Trophoblast cell (in vitro differentiated cells and primary cell): ENCODE measurements at regions not wholly inside any gene's neighbourhood (a gene's known extent, or its start where the extent isn't known, plus 50 kb on each side); places are given as distances from the start of the nearest gene placed in this dataset.

Experiments
- DNase-seq, 2 donors: peaks; one replicate each; pipeline ENCODE4 v3.0.0-alpha.2; 2016
- H2AFZ ChIP-seq: 2 replicates; pipeline ENCODE4 v1.6.1; 2013; ENCODE audit warnings: low read length, moderate library complexity, mild to moderate bottlenecking; ENCODE audit not compliant: insufficient read depth, poor library complexity
- H2AK5ac ChIP-seq: 2 replicates; pipeline ENCODE4 v1.6.1; 2013; ENCODE audit warnings: mild to moderate bottlenecking, low read length
- H2BK120ac ChIP-seq: 2 replicates; pipeline ENCODE4 v1.6.1; 2013; ENCODE audit warnings: low read length, mild to moderate bottlenecking, moderate library complexity; ENCODE audit not compliant: insufficient read depth, poor library complexity
- H2BK12ac ChIP-seq: 2 replicates; pipeline ENCODE4 v1.6.1; 2013; ENCODE audit warnings: mild to moderate bottlenecking, low read length, moderate library complexity
- H2BK5ac ChIP-seq: 2 replicates; pipeline ENCODE4 v1.6.1; 2013; ENCODE audit warnings: low read length, low read depth, moderate library complexity, mild to moderate bottlenecking; ENCODE audit not compliant: poor library complexity
- H3K14ac ChIP-seq: 2 replicates; pipeline ENCODE4 v1.6.1; 2013; ENCODE audit warnings: mild to moderate bottlenecking, low read length
- H3K18ac ChIP-seq: 2 replicates; pipeline ENCODE4 v1.6.1; 2013; ENCODE audit warnings: mild to moderate bottlenecking, low read length
- H3K23ac ChIP-seq: 2 replicates; pipeline ENCODE4 v1.6.1; 2013; ENCODE audit warnings: low read length
- H3K27ac ChIP-seq: 2 replicates; pipeline ENCODE4 v1.5.1; 2013; ENCODE audit warnings: low read depth, mild to moderate bottlenecking, inconsistent platforms, low read length, moderate library complexity
- H3K27me3 ChIP-seq: 2 replicates; pipeline ENCODE4 v1.6.1; 2013; ENCODE audit warnings: inconsistent platforms, mild to moderate bottlenecking, low read length, moderate library complexity; ENCODE audit not compliant: insufficient read depth
- H3K36me3 ChIP-seq, 2 experiments: 1 replicate in 1 of 2; 2 replicates in 1 of 2; pipeline ENCODE4 v1.6.1; 2013; ENCODE audit warnings: low read length in 2 of 2, mild to moderate bottlenecking in 2 of 2, moderate library complexity in 1 of 2; ENCODE audit not compliant: insufficient read depth in 2 of 2, control insufficient read depth in 1 of 2
- H3K4ac ChIP-seq: 2 replicates; pipeline ENCODE4 v1.6.1; 2013; ENCODE audit warnings: low read depth, mild to moderate bottlenecking, low read length, moderate library complexity
- H3K4me1 ChIP-seq, 2 experiments: 1 replicate in 1 of 2; 2 replicates in 1 of 2; pipeline ENCODE4 v1.6.1; 2013; ENCODE audit warnings: low read length in 2 of 2, mild to moderate bottlenecking in 2 of 2, moderate library complexity in 1 of 2; ENCODE audit not compliant: insufficient read depth in 2 of 2, control insufficient read depth in 1 of 2
- H3K4me2 ChIP-seq: 2 replicates; pipeline ENCODE4 v1.6.1; 2013; ENCODE audit warnings: inconsistent platforms, mild to moderate bottlenecking, low read length, moderate library complexity
- H3K4me3 ChIP-seq: 2 replicates; pipeline ENCODE4 v1.5.1; 2013; ENCODE audit warnings: mild to moderate bottlenecking, low read depth, low read length, inconsistent platforms
- H3K79me1 ChIP-seq: one replicate; pipeline ENCODE4 v1.6.1; 2013; ENCODE audit warnings: low read length
- H3K79me2 ChIP-seq: 2 replicates; pipeline ENCODE4 v1.6.1; 2013; ENCODE audit warnings: low read length, mild to moderate bottlenecking; ENCODE audit not compliant: control insufficient read depth, insufficient read depth, poor library complexity
- H3K9ac ChIP-seq: 2 replicates; pipeline ENCODE4 v1.6.1; 2013; ENCODE audit warnings: mild to moderate bottlenecking, low read length
- H3K9me3 ChIP-seq: 2 replicates; pipeline ENCODE4 v1.6.1; 2013; ENCODE audit warnings: low read depth, mild to moderate bottlenecking, control low read depth, inconsistent platforms, low read length; ENCODE audit not compliant: insufficient read depth
- H4K12ac ChIP-seq: 2 replicates; pipeline ENCODE4 v1.6.1; 2013; ENCODE audit warnings: low read depth, mild to moderate bottlenecking, low read length, moderate library complexity
- H4K8ac ChIP-seq: 2 replicates; pipeline ENCODE4 v1.6.1; 2013; ENCODE audit warnings: low read depth, mild to moderate bottlenecking, low read length, moderate library complexity
- H4K91ac ChIP-seq: one replicate; pipeline ENCODE4 v1.6.1; 2013; ENCODE audit warnings: low read depth, mild to moderate bottlenecking, low read length, moderate library complexity
- WGBS: extraction: QIAGEN DNeasy Blood & Tissue Kit; methylation state at CpG from one replicate; pipeline ENCODE4 v1.1.7; 2013; ENCODE audit warnings: missing lambda C conversion rate; ENCODE audit not compliant: insufficient read length, insufficient coverage; ENCODE audit errors: extremely low coverage; 5-methylcytosine and 5-hydroxymethylcytosine counted together

GRCh38 chr3:67302489-67302888 lies 304.4 kb downstream of the KBTBD8 start:
- Histone ChIP-seq H3K4me1 (peaks cover 0 to 4% of the 10 kb centered on the region in 2 experiments), H3K36me3 (no peaks in the 10 kb centered on the region), H3K4ac (no peak overlapping the region), H3K9me3 (no peaks in the 10 kb centered on the region), H3K23ac (no peak overlapping the region), H4K91ac (no peak overlapping the region), H2BK12ac (no peak overlapping the region), H3K27ac (no peak overlapping the region), H3K9ac (no peak overlapping the region), H3K14ac (no peak overlapping the region), H2AFZ (no peak overlapping the region), H4K8ac (no peak overlapping the region), H2BK120ac (no peak overlapping the region), H4K12ac (no peak overlapping the region), H2BK5ac (no peak overlapping the region), H3K4me3 (no peak overlapping the region), H3K79me1 (peaks cover 6% of the 10 kb centered on the region), H3K79me2 (no peaks in the 10 kb centered on the region), H3K27me3 (no peaks in the 10 kb centered on the region), H3K18ac (no peak overlapping the region), H2AK5ac (no peak overlapping the region), H3K4me2 (no peak overlapping the region)
- DNase-seq, result no peak
- WGBS, result no CpG with 5 or more reads among the region's 4 CpGs

GRCh38 chr3:67305160-67305559 lies 307.1 kb downstream of the KBTBD8 start:
- H3K79me2 ChIP-seq, result no peaks in the 10 kb centered on the region
- H3K4me2 ChIP-seq, result no peak overlapping the region
- no peak overlapping the region for H2AK5ac ChIP-seq
- no peak overlapping the region for H2BK120ac ChIP-seq
- H3K79me1 ChIP-seq, result peaks cover 4% of the 10 kb centered on the region
- H3K27ac ChIP-seq, result no peak overlapping the region
- no peak overlapping the region for H3K23ac ChIP-seq
- H4K91ac ChIP-seq, result no peak overlapping the region
- no peak for DNase-seq
- H2AFZ ChIP-seq, result no peak overlapping the region
- no peak overlapping the region for H3K9ac ChIP-seq
- no peak overlapping the region for H3K18ac ChIP-seq
- H4K8ac ChIP-seq, result no peak overlapping the region
- no peak overlapping the region for H4K12ac ChIP-seq
- H3K9me3 ChIP-seq, result no peaks in the 10 kb centered on the region
- H3K36me3 ChIP-seq, result no peaks in the 10 kb centered on the region
- H3K14ac ChIP-seq, result no peak overlapping the region
- H3K4me1 ChIP-seq, result no peaks in the 10 kb centered on the region
- no peak overlapping the region for H3K4ac ChIP-seq
- no peaks in the 10 kb centered on the region for H3K27me3 ChIP-seq
- H2BK12ac ChIP-seq, result no peak overlapping the region
- no CpG with 5 or more reads among the region's 2 CpGs for WGBS
- no peak overlapping the region for H2BK5ac ChIP-seq
- no peak overlapping the region for H3K4me3 ChIP-seq

DNA sequence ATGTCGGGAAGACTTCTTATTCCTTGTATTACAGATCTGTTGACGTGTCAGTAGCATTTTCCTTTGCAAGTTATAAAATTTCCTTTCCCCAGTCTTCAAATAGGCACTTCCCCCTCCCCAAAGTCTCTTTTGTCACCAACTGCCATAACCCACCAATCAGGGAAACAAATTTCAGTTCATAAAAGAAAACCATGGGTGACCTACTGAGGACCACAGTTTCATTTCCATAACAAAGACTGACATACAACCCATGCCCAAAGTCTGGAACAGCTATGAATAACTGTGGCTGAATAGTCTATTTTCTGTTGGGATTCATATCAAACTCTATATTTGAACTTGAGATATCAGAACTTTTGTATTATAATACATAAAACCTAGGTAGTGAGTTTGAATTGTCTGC lies 307.8 kb downstream of the KBTBD8 start:
- Histone ChIP-seq H3K4ac (no peak overlapping the region), H3K9me3 (no peaks in the 10 kb centered on the region), H3K79me1 (peaks cover 4% of the 10 kb centered on the region), H3K27ac (no peak overlapping the region), H3K4me1 (no peaks in the 10 kb centered on the region), H3K4me3 (no peak overlapping the region), H3K79me2 (no peaks in the 10 kb centered on the region), H2AFZ (no peak overlapping the region), H2BK12ac (no peak overlapping the region), H2BK5ac (no peak overlapping the region), H3K14ac (no peak overlapping the region), H2AK5ac (no peak overlapping the region), H3K4me2 (no peak overlapping the region), H4K91ac (no peak overlapping the region), H3K18ac (no peak overlapping the region), H2BK120ac (no peak overlapping the region), H4K12ac (no peak overlapping the region), H4K8ac (no peak overlapping the region), H3K9ac (no peak overlapping the region), H3K36me3 (no peaks in the 10 kb centered on the region), H3K27me3 (no peaks in the 10 kb centered on the region), H3K23ac (no peak overlapping the region)
- no peak for DNase-seq
- no CpG with 5 or more reads among the region's 2 CpGs for whole genome bisulfite sequencing

DNA sequence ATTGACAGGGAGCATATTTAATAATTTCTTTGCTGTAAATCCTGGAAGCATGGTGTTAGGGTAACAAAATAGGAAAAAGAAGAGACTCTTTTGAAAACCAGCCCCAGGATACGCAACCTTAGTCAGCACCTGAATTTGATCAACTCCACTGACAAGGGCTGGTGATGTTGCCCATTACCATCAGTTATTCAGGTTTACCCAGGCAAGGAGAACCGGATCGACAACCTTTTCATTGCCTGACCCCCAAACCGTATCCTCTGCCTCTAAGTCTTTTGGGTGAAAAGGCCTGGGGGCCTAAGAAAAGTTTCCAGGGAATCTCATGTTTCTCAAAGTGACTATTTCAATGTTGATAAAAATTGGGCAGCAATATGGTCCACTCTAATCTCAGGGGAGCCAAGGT lies 313.3 kb downstream of the KBTBD8 start:
- peak overlapping the region; percentile 44 for H3K4me2 ChIP-seq
- no peaks in the 10 kb centered on the region for H3K79me2 ChIP-seq
- no CpG with 5 or more reads among the region's 4 CpGs for WGBS
- H2AFZ ChIP-seq, result no peak overlapping the region
- no peaks in the 10 kb centered on the region for H3K9me3 ChIP-seq
- no peak overlapping the region for H2AK5ac ChIP-seq
- H3K14ac ChIP-seq, result no peak overlapping the region
- H4K12ac ChIP-seq, result no peak overlapping the region
- no peak overlapping the region for H3K9ac ChIP-seq
- H4K91ac ChIP-seq, result peak overlapping the region; percentile 32
- no peaks in the 10 kb centered on the region for H3K27me3 ChIP-seq
- no peak overlapping the region for H4K8ac ChIP-seq
- no peak overlapping the region for H3K23ac ChIP-seq
- peak overlapping the region; percentile 91 for H3K27ac ChIP-seq
- no peak overlapping the region for H3K4me3 ChIP-seq
- no peak overlapping the region for H3K18ac ChIP-seq
- peaks cover 0 to 8% of the 10 kb centered on the region in 2 experiments for H3K4me1 ChIP-seq
- H2BK5ac ChIP-seq, result peak overlapping the region; percentile 77
- H2BK120ac ChIP-seq, result peak overlapping the region; percentile 72
- DNase-seq, result no peak
- peaks cover 6% of the 10 kb centered on the region for H3K79me1 ChIP-seq
- H2BK12ac ChIP-seq, result peak overlapping the region; percentile 49
- no peaks in the 10 kb centered on the region for H3K36me3 ChIP-seq
- no peak overlapping the region for H3K4ac ChIP-seq
